GM19238 (cell line): ENCODE measurements at regions not wholly inside any gene's neighbourhood (a gene's known extent, or its start where the extent isn't known, plus 50 kb on each side); places are given as distances from the start of the nearest gene placed in this dataset.

Source experiments
- DNase-seq: peaks from one replicate; pipeline ENCODE4 v3.0.0; 2011; ENCODE audit warnings: low spot score; ENCODE audit not compliant: insufficient read length

GRCh38 chr2:167451496-167452289, 563.4 kb downstream of the XIRP2 start:
- DNase-seq = no peak

DNA sequence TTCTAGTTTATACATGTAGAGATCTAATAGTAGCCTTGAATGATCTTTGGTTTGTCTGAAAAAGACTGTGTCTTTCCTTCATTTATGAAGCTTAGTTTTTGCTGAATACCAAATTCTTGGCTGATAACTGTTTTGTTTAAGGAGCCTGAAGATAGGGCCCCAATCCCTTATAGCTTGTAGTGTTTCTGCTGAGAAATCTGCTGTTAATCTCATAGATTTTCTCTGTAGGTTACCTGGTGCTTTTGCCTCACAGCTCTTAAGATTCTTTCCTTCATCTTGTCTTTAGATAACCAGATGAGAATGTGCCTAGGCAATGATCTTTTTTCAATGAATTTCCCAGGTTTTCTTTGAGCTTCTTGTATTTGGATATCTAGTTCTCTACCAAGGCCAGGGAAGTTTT, 562.1 kb downstream of the XIRP2 start:
- DNase-seq = no peak

- DNase-seq = no peak
Measured at GRCh38 chr2:167440382-167440781, 552.1 kb downstream of the XIRP2 start.

- DNase-seq = no peak
Measured at GRCh38 chr2:167438206-167438605, 549.9 kb downstream of the XIRP2 start.

- DNase-seq = no peak
Measured at GRCh38 chr2:167431949-167432348, 543.7 kb downstream of the XIRP2 start.

DNA sequence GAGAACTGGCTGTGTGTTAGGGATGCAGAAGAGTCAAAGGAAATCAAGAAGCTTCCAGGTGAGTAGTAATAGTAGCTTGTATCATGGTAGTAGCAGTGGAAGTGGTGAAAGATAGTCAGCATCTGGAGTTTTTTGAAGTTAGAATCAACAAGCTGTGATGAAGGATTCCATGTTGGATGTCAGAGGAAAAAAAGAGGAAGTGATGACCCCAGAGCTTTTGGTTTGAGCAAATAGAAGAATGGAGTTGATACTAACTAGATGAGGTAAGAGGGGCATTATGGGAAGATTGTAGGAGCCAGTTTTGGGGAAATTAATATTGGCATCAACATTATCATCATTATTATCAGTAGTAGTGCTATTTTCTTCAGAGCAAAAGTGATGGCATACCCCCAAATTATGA, 542.2 kb downstream of the XIRP2 start:
- no peak for DNase-seq

DNA sequence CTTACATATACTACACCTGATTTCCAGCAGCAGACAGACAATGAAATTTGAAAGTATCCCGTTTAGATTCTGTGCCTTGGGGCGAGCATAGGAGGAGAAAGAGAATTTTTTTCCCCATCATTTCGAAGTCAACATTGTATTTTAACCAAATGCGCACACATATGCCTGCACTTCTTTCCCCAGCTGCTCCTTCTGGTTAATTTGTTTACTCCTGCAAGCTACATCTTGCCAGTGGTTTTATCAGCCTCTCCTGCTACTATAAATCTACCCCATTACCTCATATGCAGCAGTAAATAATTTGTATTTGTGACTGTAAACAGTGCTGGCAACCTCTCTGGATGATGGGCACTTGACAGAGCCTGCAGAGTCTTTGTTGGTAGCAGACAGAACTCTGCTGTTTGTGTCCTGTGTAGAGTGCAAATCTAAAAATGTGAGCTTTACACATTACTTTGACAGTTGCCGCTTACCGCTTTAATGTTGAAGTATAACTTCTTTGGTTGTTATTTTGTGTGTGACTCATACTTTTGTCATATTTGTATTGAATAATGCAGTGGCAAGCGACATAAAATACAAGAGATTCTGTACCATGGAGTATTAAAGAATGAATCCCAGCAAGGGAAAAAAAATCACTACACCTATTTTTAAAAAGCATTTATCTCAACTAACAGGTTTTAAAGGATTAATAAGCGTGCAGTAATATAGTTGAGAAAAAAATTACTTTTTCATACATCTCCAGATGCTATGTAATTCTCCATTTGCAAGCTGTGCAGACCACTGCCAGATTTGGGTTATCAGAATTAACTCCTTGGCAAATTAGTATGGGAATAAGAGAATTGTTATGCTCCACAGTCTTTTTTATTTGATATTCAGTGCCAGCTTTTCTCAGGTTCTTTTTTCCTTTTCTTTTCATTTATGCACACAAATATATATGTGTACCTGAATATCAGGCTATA, 536.8 kb downstream of the XIRP2 start:
- DNase-seq = no peak

- no peak for DNase-seq
Measured at GRCh38 chr2:167424221-167424620, 535.9 kb downstream of the XIRP2 start.

- DNase-seq = no peak
Measured at GRCh38 chr2:167423731-167424130, 535.5 kb downstream of the XIRP2 start.

DNA sequence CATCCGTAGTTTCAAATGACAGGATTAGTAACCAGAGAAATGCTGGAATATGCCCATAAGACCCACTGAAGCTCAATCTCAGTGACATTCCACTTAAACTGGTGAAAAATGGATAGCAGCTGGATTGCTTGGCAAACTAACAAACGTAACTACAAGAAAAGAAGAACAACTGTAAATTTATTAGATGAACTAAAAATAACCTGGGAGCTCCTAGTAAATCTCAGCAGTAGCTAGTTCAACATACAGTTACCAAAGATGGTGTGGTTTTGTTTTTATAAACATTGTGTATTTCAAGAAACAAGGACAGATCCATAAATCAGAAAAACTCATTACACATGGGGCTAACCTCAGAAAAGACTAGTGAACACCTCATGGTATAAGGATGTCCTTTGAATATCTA, 531.9 kb downstream of the XIRP2 start:
- DNase-seq = no peak

DNA sequence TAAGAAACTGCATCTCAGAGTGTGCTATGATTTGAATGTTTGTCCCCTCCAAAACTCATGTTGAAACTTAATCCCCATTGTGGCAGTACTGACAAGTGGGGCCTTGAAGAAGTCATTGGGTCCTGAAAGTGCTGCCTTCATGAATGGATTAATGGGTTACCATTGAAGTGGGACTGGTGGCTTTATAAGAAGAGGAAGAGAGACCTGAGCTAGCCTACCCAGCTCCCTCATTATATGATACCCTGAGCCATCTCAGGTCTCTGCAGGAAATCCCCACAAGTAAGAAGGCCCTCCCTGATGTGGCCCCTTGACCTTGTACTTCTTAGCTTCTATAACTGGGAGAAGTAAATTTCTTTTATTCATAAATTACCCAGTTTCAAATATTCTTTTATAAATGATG, 526.8 kb downstream of the XIRP2 start:
- DNase-seq = no peak

DNA sequence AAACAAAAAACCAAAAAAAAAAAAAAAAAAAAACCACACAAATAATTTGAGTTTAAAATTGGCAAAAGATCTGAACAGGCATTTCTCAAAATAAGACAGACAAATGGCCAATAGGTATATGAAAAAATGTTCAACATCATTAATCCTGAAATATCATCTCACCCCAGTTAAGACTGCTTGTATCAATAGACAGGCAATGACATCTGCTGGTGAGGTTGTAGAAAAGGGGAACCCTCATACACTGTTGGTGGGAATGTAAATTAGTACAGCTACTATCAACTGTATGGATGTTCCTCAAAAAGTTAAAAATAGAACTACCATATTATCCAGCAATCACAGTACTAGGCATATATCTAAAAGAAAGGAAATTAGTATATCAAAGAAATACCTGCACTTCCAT, 523.1 kb downstream of the XIRP2 start:
- no peak for DNase-seq

DNA sequence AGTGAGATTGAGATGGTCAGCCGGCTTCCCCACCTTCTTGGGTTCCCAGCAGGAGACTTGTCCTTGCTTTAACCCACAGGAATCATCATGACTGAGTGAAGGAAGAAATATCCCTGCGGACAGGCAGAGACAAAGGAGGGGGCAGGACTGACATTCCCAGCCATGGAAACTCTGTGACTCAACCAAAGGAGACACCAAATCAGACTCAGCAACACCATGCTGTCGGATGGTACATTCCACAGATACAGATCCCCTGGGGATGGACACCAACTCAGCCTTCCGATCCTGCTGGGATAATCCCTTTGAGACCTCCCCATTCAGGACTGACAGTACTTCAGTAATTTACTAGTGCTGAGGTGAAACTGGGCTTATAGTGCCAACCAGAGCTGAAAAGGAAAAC, 518.3 kb downstream of the XIRP2 start:
- no peak for DNase-seq

GRCh38 chr2:167404627-167405284, 516.5 kb downstream of the XIRP2 start:
- no peak for DNase-seq

GRCh38 chr2:167401309-167401708, 513.0 kb downstream of the XIRP2 start:
- DNase-seq = no peak

GRCh38 chr2:167400546-167400945, 512.3 kb downstream of the XIRP2 start:
- no peak for DNase-seq

DNA sequence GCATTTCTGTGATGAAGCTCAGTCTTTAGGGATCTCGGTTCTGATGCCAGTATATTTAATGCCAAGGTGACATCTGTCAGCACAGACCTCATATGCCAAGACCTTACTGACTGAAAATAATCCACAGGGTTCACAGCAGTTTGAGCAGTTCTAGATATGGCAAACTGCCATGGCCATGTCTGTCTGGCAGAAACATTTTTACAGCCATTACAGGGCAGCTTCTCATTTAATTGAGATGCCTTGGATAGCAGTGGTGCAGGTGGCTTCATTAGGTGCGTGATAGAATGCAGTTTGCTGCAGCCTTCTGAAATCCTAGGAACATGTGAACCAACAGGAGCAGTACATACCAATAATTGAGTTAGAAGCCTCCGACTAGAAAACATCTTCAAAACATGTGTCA, 510.6 kb downstream of the XIRP2 start:
- no peak for DNase-seq

GRCh38 chr2:167388901-167389300, 500.6 kb downstream of the XIRP2 start:
- no peak for DNase-seq

DNA sequence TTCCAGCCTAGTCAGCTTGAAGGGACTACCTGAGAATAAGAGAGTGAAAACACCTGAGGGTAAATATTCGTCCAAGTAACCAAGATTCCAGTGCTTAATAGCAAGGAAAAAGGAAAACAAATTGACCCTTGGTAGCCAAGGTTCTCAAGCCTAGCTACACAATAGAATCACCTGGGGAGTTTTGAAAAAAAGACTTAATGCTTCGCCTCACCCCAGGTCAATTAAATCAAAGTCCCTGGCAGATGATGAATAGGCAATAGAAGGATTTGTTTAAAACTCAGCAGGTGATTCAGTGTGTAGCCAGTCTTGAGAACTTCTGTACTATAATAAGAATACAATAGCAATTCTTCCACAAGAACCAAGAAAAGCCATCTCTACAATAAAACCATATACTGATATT, 500.2 kb downstream of the XIRP2 start:
- DNase-seq = no peak

- DNase-seq = no peak
Measured at GRCh38 chr2:167386694-167387093, 498.4 kb downstream of the XIRP2 start.

GRCh38 chr2:167383610-167384194, 495.4 kb downstream of the XIRP2 start:
- no peak for DNase-seq

DNA sequence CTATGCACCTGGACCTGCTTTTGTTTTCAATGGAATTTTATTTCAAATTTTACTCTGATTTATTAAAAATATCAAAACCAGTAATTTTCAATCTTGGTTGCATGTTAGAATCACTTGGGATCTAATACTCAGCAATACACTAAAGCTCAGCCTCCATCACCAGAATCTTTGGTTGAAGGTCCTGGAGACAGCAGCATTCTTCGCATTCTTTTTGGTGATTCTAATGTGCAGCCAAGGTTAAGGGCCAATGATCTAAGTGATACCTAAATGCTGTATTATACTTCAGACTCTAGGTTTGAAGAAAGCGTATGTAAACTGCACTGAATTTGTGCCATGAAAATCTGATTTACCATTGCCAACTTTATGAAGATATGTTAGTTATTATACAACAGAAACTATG, 493.1 kb downstream of the XIRP2 start:
- DNase-seq = no peak
